Stomach (tissue), 4 donors: ENCODE measurements at regions not wholly inside any gene's neighbourhood (a gene's known extent, or its start where the extent isn't known, plus 50 kb on each side); places are given as distances from the start of the nearest gene placed in this dataset.

ENCODE experiments used
- POLR2A ChIP-seq, 4 donors: fragments of 450-650 bp; IDR thresholded peaks; one replicate each; pipeline ENCODE4 v1.6.1; 2016; ENCODE audit warnings: antibody characterized with exemption in 4 of 4, control low read depth in 2 of 4, mild to moderate bottlenecking in 1 of 4, moderate library complexity in 1 of 4
- TF ChIP-seq, protein P1 (sequence below), 7 experiments: fragments of 450-650 bp in 4 of 7; fragments of 200-600 bp in 3 of 7; sonication (generic) in 3 of 7; IDR thresholded peaks; one replicate each; pipeline ENCODE4 v1.5.1; 2016 to 2019; ENCODE audit warnings: antibody characterized with exemption in 7 of 7, control low read depth in 2 of 7, mild to moderate bottlenecking in 1 of 7

GRCh38 chr2:65508225-65508624, 75.8 kb upstream of the SPRED2 start:
- TF ChIP-seq, protein P1, sequence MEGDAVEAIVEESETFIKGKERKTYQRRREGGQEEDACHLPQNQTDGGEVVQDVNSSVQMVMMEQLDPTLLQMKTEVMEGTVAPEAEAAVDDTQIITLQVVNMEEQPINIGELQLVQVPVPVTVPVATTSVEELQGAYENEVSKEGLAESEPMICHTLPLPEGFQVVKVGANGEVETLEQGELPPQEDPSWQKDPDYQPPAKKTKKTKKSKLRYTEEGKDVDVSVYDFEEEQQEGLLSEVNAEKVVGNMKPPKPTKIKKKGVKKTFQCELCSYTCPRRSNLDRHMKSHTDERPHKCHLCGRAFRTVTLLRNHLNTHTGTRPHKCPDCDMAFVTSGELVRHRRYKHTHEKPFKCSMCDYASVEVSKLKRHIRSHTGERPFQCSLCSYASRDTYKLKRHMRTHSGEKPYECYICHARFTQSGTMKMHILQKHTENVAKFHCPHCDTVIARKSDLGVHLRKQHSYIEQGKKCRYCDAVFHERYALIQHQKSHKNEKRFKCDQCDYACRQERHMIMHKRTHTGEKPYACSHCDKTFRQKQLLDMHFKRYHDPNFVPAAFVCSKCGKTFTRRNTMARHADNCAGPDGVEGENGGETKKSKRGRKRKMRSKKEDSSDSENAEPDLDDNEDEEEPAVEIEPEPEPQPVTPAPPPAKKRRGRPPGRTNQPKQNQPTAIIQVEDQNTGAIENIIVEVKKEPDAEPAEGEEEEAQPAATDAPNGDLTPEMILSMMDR (IDR thresholded peaks at IDR 0.05) = no peak
- no peak for TF ChIP-seq POLR2A (IDR thresholded peaks at IDR 0.05)
